Skin of body (tissue), 1 donor: ENCODE measurements at regions not wholly inside any gene's neighbourhood (a gene's known extent, or its start where the extent isn't known, plus 50 kb on each side); places are given as distances from the start of the nearest gene placed in this dataset.

Source experiments
- DNase-seq: peaks from one replicate; lab custom pipeline; 2025; lab: John Stamatoyannopoulos, UW

- no peak for DNase-seq
Measured at GRCh38 chr5:101935086-101935485, 361.0 kb downstream of the SLCO4C1 start.

- DNase-seq = no peak
Measured at GRCh38 chr5:101932599-101932998, 363.5 kb downstream of the SLCO4C1 start.

GRCh38 chr5:101929628-101930027 is 366.5 kb downstream of the SLCO4C1 start:
- no peak for DNase-seq

DNA sequence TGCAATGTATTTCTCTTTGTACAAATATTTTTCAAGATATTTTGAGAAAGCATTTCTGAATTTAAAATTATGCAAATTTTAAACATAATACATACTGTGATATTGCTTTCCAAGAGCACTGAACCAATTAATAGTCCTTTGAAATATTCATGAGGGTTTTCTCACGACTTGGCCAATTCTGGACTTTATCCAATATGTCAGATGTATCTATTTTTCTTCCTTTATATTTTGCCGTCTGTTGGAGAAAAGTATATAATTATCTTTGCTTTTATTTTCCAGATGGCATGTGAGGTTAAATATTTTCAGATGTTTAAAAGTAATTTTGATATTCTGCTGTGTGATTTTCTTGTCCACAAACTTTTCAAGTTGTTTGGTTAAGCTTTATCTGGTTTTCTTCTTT is 378.9 kb downstream of the SLCO4C1 start:
- no peak for DNase-seq

DNA sequence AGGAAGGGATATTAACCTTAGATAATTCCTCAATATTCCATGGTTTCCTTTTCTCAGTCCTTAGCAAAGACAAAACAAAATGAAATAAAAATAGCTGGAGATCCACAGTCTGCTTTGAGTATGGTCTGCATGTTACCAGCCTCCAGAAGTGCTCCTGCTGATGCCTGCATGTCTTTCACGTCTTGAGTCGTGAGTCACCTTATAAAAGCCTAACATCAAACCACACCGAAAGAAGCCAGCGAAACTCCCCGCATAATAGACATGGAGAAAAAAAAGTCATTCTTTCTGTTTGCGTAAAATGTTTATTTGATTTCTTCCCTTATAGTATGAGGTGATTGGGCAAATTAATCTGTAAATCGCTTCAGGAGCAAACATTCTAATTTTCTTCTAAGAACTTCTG is 380.5 kb downstream of the SLCO4C1 start:
- no peak for DNase-seq

DNA sequence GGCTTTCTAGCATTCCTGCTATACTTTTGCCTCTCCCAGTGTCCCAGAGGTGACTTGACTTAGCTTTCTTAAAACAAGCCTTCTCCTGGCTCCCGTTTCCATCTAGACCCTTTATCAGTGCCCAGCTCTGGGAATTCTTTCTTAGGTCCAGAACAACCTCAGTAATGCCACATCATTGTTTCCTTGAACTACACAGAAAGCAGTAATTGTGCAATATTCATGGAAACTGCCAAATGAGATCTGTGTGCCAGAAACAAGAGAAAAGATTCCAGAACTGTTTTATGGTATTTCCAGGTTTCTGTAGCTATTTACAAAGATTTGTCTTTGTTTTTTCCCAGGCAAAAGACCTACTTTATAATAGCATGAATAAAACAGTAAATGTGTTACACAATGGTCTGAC is 391.3 kb downstream of the SLCO4C1 start:
- DNase-seq = peak; percentile 25

GRCh38 chr5:101897914-101898313 is 398.2 kb downstream of the SLCO4C1 start:
- no peak for DNase-seq

GRCh38 chr5:101894985-101895384 is 401.1 kb downstream of the SLCO4C1 start:
- DNase-seq = no peak

DNA sequence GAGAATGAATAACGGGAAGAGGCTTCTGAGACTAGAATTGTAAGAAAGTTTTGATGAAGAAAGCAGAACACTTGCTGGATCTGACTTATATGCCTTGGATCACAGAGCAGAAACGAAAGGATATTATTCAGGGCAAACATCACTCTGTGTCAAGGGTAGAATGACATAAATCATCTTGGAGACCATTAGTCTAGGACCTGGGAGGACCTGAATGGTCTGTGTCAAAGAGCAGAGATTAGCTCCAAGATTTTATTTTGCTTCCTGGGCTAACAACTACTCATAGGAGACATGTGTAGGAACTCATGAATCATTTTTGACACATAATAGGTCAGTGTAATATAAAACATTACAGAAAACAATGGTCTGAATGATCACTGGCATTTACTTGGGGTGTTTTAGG is 417.9 kb downstream of the SLCO4C1 start:
- peak; percentile 2 for DNase-seq

GRCh38 chr5:101877451-101877850 is 418.6 kb downstream of the SLCO4C1 start:
- DNase-seq = no peak

GRCh38 chr5:101866473-101866872 is 429.6 kb downstream of the SLCO4C1 start:
- DNase-seq = no peak

DNA sequence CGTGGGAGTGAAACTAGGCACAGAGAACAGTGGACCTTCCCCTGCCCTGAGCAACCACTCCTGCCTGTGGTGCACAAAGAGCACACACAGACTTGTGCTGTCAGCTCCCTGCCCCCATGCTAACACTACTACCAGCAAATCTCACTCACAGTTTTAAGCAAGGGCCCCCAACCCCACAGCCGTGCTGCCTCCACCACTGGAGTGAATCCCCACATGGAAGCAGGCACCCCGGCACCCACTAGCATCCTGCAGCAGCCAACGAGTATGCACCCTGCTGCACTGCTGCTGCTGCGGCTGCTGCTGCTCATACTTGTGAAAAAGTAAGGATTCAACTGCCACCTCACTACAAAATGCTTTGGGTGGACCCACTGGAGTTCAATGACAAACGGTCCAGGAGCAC is 435.5 kb downstream of the SLCO4C1 start:
- DNase-seq = no peak

DNA sequence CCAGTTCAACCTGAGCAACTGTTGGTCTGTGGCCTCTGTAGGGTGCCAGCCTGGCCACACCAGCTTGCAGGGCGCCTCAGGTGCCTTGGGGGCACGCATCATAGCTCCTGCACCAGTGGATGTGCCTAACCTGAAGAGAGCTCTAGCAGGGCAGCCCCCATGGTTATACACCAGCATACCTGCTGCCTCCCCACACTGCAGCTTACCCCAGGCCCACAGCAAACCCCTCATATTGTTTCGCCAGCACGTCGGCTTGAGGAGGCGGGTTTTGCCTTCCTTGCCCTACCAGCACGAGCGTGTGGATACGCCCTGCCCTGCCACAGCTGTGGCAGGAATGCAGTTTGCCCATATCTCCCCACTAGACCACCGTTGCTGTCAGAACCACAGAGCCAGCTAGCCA is 435.9 kb downstream of the SLCO4C1 start:
- no peak for DNase-seq

DNA sequence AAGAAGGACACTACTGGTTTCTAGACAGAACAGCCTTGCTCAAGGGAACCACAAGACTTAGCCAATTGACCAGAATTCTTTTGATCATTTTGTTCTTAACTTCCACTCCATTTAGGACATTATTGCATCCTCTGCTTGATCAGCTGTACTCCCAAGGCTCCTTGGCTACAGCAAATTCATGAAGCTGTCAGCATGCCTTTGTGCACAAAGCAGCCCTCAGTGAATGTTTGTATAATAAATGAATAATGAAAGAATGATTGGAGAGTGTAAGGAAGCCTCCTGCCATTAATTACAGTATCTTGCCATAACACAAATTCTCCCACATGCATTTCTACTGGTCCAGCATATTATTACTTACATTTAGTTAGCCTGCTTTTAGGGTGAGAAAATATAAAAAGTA is 449.6 kb downstream of the SLCO4C1 start:
- no peak for DNase-seq

DNA sequence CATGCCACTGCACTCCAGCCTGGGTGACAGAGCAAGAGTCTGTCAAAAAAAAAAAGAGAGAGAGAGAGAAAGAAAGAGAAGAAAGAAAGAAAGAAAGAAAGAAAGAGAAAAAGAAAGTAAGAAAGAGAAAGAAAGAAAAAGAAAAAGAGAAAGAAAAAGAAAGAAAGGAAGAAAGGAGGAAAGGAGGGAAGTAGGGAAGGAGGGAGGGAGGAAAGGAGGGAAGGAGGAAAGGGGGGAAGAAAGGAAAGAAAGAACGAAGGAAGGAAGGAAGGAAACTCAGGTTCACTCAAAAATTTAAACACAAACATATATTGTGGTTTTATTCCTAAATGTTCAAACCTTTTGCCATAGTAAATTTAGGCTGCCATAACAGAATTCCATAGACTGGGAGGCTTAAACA is 453.0 kb downstream of the SLCO4C1 start:
- no peak for DNase-seq

DNA sequence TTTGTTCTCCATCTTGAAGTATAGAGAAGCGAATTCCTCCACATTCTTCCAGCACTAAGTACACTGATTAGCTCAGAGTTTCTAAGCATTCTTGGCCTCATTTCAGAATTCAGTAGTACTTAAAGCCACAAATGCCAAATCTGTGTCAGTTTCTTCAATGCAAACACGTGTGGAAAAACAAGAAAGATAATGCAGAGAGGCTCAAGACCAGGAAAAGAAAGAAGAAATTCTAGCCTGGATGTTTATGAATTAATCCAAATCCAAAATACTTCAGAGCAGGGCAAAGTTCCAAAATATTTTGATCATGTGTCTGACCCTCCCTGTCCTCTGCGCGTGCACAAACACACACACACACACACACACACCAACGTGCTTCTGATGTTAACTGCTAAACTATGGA is 457.6 kb downstream of the SLCO4C1 start:
- peak; percentile 90 for DNase-seq

- no peak for DNase-seq
Measured at GRCh38 chr5:101829255-101829654, 466.8 kb downstream of the SLCO4C1 start.

DNA sequence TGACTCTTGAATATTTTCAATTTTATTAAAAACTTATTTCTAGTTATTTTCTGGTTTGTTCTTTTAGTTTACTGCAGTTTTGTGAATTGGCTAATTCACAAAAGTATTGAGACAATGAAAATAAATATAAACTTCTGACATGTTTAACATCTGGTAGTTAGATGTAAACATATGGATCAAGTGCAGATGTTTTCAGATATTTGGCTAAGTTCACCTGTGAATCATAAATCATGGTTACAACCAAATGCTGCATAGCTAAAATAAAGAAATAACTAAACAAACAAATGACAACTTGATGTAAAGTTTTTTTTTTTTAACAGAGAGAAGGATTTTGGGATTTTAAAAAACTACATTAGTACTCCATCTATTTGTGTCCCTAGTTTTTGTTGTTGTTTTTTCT is 484.6 kb downstream of the SLCO4C1 start:
- peak; percentile 57 for DNase-seq

GRCh38 chr5:101806410-101806809 is 489.7 kb downstream of the SLCO4C1 start:
- no peak for DNase-seq

DNA sequence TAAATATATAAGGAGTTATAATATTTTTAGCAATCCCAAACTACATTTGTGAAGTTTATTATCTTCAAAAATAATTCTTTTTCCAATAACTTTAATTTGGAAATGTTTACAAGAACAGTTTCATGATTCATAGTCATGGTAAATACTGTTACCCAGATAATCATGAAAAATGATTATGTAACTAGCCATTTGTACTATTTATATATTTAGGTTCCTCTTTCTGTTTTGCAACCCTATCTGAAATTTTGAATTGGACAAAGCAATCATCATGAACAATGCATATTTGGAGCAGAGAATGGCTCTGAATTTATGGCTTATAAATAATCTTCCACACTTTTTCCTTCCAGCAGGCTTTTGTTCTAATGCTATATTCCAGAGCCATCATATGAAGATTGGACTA is 499.7 kb downstream of the SLCO4C1 start:
- no peak for DNase-seq

GRCh38 chr5:101788797-101789196 is 507.3 kb downstream of the SLCO4C1 start:
- no peak for DNase-seq

DNA sequence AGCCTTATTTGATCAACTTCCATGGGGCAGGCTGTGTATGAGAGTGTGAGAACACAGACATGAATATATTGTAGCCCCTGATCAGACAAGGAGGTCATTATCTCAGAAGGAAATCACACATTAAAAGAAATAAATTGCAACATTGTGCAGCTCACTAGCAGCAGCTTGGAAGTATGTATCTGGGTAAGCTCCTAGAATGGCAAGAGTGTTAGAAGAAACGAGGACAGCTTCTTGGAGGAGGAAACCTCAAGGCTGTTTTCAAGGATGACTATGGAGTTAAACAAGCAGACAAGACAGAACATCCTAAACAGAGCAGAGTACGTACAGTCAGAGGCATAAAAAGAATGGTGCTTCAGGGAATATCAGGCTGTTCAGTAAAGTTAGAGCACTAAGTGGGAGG is 511.0 kb downstream of the SLCO4C1 start:
- no peak for DNase-seq

DNA sequence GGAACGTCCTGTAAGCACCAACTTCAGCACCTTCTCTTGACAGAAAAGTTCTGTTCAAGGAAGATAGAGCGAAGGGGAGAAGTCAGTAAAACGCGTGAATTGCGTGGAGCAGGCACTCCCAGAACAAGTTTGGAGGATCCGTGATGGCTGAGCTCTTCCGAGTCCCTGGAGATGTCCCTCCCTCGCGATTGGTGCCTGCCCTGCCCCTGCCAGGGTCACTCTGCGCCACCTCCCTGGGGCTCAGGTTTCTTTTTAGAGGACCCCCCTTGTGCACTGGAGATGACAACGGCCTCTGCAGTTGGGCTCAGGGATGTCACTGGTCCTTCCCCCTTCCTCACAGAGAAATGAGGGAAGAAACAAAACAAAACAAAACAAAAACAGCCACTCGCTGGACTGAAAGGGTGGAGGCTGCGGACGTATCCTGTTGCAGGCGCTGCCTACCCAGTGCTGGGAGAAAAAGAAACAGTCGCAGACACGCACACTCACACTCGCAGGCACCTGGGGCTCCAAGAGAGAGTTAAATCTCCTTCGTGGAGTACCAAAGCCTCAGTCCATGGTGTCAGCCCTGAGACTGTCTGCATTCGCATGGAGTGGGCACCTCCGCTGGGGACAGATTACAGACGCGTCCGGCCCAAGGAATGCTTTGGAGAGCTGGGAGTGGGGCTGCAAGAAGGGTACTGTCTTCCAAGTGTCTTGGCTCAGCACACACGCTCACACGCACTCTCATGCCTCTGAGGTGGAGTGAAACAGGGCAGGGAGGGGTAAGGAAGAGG is 512.7 kb downstream of the SLCO4C1 start:
- DNase-seq = no peak
